ENCODE measurements at regions not wholly inside any gene's neighbourhood (a gene's known extent, or its start where the extent isn't known, plus 50 kb on each side); places are given as distances from the start of the nearest gene placed in this dataset.

DNA sequence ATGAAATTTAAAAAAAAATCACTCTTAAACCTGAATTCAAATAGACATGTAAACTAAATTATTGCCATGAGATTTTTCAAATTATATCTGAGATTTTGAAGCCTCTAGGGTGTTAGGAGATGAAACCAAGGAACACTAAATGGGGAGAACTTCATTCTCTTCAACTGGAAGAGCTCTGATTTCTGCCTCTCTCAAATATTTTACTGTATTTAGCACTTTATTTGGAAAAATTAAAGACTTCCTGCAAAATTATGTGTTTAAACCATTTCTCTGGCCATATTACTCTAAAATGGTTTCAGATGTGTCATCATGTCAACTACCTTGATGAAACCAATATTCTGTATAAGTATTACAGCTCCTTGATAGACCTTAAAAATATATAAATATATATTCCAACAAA lies 1571.6 kb upstream of the PRR20A start:
- TF ChIP-seq POLR2A (IDR thresholded peaks at IDR 0.05), result no peak
- TF ChIP-seq, protein P1, sequence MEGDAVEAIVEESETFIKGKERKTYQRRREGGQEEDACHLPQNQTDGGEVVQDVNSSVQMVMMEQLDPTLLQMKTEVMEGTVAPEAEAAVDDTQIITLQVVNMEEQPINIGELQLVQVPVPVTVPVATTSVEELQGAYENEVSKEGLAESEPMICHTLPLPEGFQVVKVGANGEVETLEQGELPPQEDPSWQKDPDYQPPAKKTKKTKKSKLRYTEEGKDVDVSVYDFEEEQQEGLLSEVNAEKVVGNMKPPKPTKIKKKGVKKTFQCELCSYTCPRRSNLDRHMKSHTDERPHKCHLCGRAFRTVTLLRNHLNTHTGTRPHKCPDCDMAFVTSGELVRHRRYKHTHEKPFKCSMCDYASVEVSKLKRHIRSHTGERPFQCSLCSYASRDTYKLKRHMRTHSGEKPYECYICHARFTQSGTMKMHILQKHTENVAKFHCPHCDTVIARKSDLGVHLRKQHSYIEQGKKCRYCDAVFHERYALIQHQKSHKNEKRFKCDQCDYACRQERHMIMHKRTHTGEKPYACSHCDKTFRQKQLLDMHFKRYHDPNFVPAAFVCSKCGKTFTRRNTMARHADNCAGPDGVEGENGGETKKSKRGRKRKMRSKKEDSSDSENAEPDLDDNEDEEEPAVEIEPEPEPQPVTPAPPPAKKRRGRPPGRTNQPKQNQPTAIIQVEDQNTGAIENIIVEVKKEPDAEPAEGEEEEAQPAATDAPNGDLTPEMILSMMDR (IDR thresholded peaks at IDR 0.05), result no peak
